ENCODE measurements at regions not wholly inside any gene's neighbourhood (a gene's known extent, or its start where the extent isn't known, plus 50 kb on each side); places are given as distances from the start of the nearest gene placed in this dataset.

- Mint-ChIP-seq H3K9me3 (no peaks in the 10 kb centered on the region), H3K36me3 (ENCODE audit: low read depth) (no peaks in the 10 kb centered on the region), H3K27ac (no peak overlapping the region; the same call in 1 of the 2 replicates), H3K27me3 (ENCODE audit: insufficient read depth) (no peaks in the 10 kb centered on the region; the same call in 1 of the 2 replicates), H3K4me3 (no peak overlapping the region), H3K4me1 (ENCODE audit: low read depth) (peaks cover 80% of the 10 kb centered on the region)
- TF ChIP-seq CTCF (IDR thresholded peaks at IDR 0.05): peak; percentile 35
- DNase-seq: peak; percentile 48
Measured at GRCh38 chr16:59591480-59591879, 857.4 kb upstream of the GOT2 start.

GRCh38 chr16:59590845-59591244, 856.7 kb upstream of the GOT2 start:
- Mint-ChIP-seq H3K36me3 (ENCODE audit: low read depth) (no peaks in the 10 kb centered on the region), H3K27me3 (ENCODE audit: insufficient read depth) (no peaks in the 10 kb centered on the region; the same call in 1 of the 2 replicates), H3K27ac (no peak overlapping the region), H3K9me3 (no peaks in the 10 kb centered on the region), H3K4me1 (ENCODE audit: low read depth) (peaks cover 73% of the 10 kb centered on the region), H3K4me3 (no peak overlapping the region)
- no peak for TF ChIP-seq CTCF (IDR thresholded peaks at IDR 0.05)
- no peak for DNase-seq

- TF ChIP-seq CTCF (IDR thresholded peaks at IDR 0.05): no peak
- H3K4me1 Mint-ChIP-seq (ENCODE audit: low read depth): peaks cover 30% of the 10 kb centered on the region
- no peak overlapping the region for H3K4me3 Mint-ChIP-seq
- H3K27ac Mint-ChIP-seq: no peak overlapping the region
- no peaks in the 10 kb centered on the region; the same call in 1 of the 2 replicates for H3K27me3 Mint-ChIP-seq (ENCODE audit: insufficient read depth)
- DNase-seq: no peak
- no peaks in the 10 kb centered on the region for H3K36me3 Mint-ChIP-seq (ENCODE audit: low read depth)
- no peaks in the 10 kb centered on the region for H3K9me3 Mint-ChIP-seq
Measured at GRCh38 chr16:59586331-59586730, 852.2 kb upstream of the GOT2 start.

- Mint-ChIP-seq H3K9me3 (no peaks in the 10 kb centered on the region), H3K36me3 (ENCODE audit: low read depth) (peaks cover 4% of the 10 kb centered on the region; the same call in 1 of the 2 replicates), H3K27me3 (ENCODE audit: insufficient read depth) (no peaks in the 10 kb centered on the region), H3K27ac (peak overlapping the region; percentile 82), H3K4me1 (ENCODE audit: low read depth) (peaks cover 26% of the 10 kb centered on the region), H3K4me3 (peak overlapping the region; percentile 51)
- DNase-seq: no peak
- TF ChIP-seq CTCF (IDR thresholded peaks at IDR 0.05): no peak
Measured at GRCh38 chr16:59574296-59574695, 840.2 kb upstream of the GOT2 start.

- no peak; the same call in 1 of the 2 replicates for TF ChIP-seq CTCF (IDR thresholded peaks at IDR 0.05)
- H3K9me3 Mint-ChIP-seq: no peaks in the 10 kb centered on the region
- H3K4me1 Mint-ChIP-seq (ENCODE audit: low read depth): peaks cover 26% of the 10 kb centered on the region
- peak overlapping the region; percentile 62 for H3K4me3 Mint-ChIP-seq
- H3K36me3 Mint-ChIP-seq (ENCODE audit: low read depth): peaks cover 4% of the 10 kb centered on the region; the same call in 1 of the 2 replicates
- no peaks in the 10 kb centered on the region for H3K27me3 Mint-ChIP-seq (ENCODE audit: insufficient read depth)
- H3K27ac Mint-ChIP-seq: peak overlapping the region; percentile 82
- DNase-seq: peak; percentile 81
Measured at GRCh38 chr16:59573528-59574271, 839.6 kb upstream of the GOT2 start.
